Subcutaneous abdominal adipose tissue (tissue), 5 donors: ENCODE measurements at regions not wholly inside any gene's neighbourhood (a gene's known extent, or its start where the extent isn't known, plus 50 kb on each side); places are given as distances from the start of the nearest gene placed in this dataset.

Experiments used
- H3K27ac ChIP-seq: one replicate; pipeline ENCODE4 v1.7.0; 2013; ENCODE audit warnings: low read depth, mild to moderate bottlenecking, inconsistent platforms, low read length, moderate library complexity
- H3K27me3 ChIP-seq, 5 donors: one replicate each; pipeline ENCODE4 v1.7.0; 2013; ENCODE audit warnings: low read length in 5 of 5, inconsistent platforms in 1 of 5; ENCODE audit not compliant: control insufficient read depth in 5 of 5, insufficient read depth in 4 of 5
- H3K36me3 ChIP-seq, 5 donors: one replicate each; pipeline ENCODE4 v1.7.0; 2013; ENCODE audit warnings: low read length in 5 of 5; ENCODE audit not compliant: control insufficient read depth in 5 of 5, insufficient read depth in 5 of 5
- H3K4me1 ChIP-seq, 5 donors: one replicate each; pipeline ENCODE4 v1.7.0; 2013; ENCODE audit warnings: low read length in 5 of 5, mild to moderate bottlenecking in 3 of 5, moderate library complexity in 1 of 5; ENCODE audit not compliant: control insufficient read depth in 5 of 5, insufficient read depth in 5 of 5
- H3K4me3 ChIP-seq, 5 donors: one replicate each; pipeline ENCODE4 v1.7.0; 2013; ENCODE audit warnings: low read length in 5 of 5, low read depth in 1 of 5
- H3K9ac ChIP-seq, 5 donors: one replicate each; pipeline ENCODE4 v1.7.0; 2013; ENCODE audit warnings: low read length in 5 of 5, mild to moderate bottlenecking in 4 of 5, moderate library complexity in 3 of 5
- H3K9me3 ChIP-seq, 5 donors: one replicate each; pipeline ENCODE4 v1.7.0; 2013; ENCODE audit warnings: low read length in 5 of 5; ENCODE audit not compliant: control insufficient read depth in 5 of 5
- donor health status: healthy.
- donor health status: healthy.
- donor health status: healthy.
- donor health status: healthy.
- donor health status: healthy.

DNA sequence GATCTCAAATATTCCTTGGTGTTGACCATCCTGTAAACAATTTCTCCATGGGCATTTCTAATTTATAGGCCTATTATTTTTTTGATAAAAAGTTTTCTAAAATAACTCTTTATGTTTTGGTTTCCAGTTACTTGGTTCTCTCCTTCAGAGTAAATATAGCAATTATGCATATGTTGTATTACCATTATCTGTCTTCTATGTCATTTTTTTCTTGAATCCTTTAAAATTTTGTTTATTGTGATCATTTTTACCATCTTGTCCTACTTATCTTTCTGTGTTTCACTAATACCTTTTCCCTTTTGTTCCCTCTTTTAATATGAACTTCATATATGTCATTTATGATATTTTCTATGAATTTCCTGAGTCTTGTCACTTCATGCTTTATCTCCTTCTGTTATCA is 341.1 kb downstream of the PDCD6IP start:
- Histone ChIP-seq H3K9ac (no peak overlapping the region), H3K36me3 (no peaks in the 10 kb centered on the region), H3K27me3 (no peaks in the 10 kb centered on the region), H3K4me3 (no peak overlapping the region), H3K27ac (no peak overlapping the region), H3K4me1 (no peaks in the 10 kb centered on the region), H3K9me3 (peaks cover 0 to 20% (median 3%) of the 10 kb centered on the region in 5 donors)

DNA sequence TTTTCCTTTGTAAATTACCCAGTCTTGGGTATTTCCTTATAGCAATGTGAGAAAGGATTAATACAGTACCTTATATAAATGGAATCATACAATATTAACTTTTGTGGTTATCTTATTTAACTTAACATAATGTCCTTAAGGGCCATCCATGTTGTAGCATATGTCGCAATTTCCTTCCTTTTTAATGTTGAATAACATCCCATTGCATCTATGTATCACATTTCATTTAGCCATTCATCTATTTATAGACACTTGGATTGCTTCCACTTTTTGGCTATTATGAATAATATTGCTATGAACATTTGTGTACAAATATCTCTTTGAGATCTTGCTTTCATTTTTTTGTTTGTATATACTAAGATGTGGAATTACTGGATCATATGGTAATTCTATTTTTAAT is 342.2 kb downstream of the PDCD6IP start:
- no peaks in the 10 kb centered on the region for H3K36me3 ChIP-seq
- H3K9me3 ChIP-seq = peaks cover 0 to 15% (median 3%) of the 10 kb centered on the region in 5 donors
- no peak overlapping the region for H3K4me3 ChIP-seq
- H3K27ac ChIP-seq = no peak overlapping the region
- H3K4me1 ChIP-seq = no peaks in the 10 kb centered on the region
- no peaks in the 10 kb centered on the region for H3K27me3 ChIP-seq
- H3K9ac ChIP-seq = no peak overlapping the region

DNA sequence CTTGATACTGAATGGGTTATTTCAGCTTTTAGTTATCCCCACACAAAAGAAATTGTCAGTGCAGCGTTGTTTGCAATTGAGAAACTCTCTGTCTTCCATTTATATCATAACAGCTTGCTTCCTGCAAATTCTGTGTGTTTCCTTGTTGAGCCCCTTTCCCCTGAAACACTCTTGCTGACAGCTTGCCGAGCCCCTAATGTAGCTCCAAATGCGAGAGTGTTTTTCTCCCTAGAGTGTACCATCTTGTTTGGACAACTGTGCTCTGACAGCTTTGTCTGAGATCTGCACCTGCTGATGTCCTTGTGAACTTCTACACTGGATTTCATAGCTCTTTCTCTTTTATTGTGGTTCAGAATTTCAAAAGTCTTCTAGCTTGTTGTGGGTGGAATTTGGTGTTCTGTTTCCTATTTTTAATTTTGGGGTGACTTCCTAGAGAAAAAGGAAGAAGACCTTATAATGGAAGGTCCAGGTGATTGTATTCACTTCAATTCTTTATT is 343.5 kb downstream of the PDCD6IP start:
- H3K9ac ChIP-seq = no peak overlapping the region
- no peaks in the 10 kb centered on the region for H3K4me1 ChIP-seq
- no peak overlapping the region for H3K4me3 ChIP-seq
- H3K27ac ChIP-seq = no peak overlapping the region
- H3K9me3 ChIP-seq = peaks cover 0 to 14% (median 3%) of the 10 kb centered on the region in 5 donors
- no peaks in the 10 kb centered on the region for H3K36me3 ChIP-seq
- H3K27me3 ChIP-seq = no peaks in the 10 kb centered on the region

DNA sequence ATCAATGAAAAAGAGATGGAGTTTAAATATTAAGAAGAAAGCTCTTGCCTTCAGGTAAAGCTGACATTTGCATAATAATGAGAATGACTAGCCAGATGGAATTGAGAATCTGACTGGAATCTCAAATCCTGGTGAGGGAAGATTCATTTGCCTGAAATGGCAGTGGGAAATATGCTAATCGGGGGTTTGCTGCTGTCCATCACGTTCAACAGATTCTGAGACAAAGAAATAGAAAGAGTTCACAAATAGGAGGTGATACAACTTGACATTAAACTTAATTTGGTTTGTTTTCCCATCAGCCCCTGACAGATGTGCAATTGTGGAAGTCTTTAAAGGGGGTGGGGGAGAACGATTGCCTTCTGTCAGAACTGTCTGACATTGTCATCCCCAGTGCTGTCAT is 347.4 kb downstream of the PDCD6IP start:
- Histone ChIP-seq H3K9ac (no peak overlapping the region), H3K9me3 (no peaks in the 10 kb centered on the region), H3K27ac (no peak overlapping the region), H3K4me3 (no peak overlapping the region), H3K36me3 (no peaks in the 10 kb centered on the region), H3K27me3 (peaks cover 0 to 2% (median 0%) of the 10 kb centered on the region in 5 donors), H3K4me1 (no peaks in the 10 kb centered on the region)

DNA sequence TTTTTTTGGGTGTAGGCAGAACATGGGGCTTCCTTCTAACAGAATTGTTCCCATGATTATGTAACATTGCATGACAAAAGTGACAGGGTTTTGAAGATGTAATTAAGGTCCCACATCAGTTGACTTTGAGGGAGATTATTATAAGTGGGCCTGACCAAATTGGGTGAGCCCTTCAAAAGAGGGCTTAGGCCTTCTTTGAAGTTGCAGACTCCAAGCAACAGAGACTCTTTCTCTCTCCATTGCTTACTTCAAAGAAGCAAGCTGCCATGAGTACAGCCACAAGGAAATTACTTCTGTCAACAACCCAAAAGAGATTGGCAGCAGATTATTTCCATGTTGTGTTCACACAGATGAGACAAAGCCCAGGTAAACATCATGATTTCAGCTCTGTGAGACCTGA is 348.2 kb downstream of the PDCD6IP start:
- H3K36me3 ChIP-seq = no peaks in the 10 kb centered on the region
- no peak overlapping the region for H3K27ac ChIP-seq
- H3K9me3 ChIP-seq = no peaks in the 10 kb centered on the region
- H3K4me3 ChIP-seq = no peak overlapping the region
- no peaks in the 10 kb centered on the region for H3K4me1 ChIP-seq
- H3K9ac ChIP-seq = no peak overlapping the region
- H3K27me3 ChIP-seq = peaks cover 0 to 2% (median 0%) of the 10 kb centered on the region in 5 donors

DNA sequence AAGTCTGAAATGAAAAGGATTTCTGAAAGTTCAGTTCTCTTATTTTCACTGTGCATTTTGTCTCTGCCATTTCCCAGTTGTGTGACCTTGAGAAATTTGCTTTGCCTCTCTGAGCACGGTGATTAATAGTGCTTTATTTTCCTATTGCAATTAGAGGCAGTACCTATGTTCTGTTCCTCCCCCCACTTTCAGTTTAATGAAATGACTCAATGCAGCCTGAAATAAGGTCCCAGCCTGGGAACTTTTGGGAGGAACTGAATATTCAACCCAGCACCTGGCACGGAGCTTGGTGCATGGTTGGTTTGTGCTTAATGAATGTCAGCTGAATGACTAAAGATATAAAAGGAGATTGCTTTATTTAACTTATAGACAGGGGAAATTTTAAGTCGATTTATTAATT is 352.6 kb downstream of the PDCD6IP start:
- Histone ChIP-seq H3K9ac (no peak overlapping the region), H3K9me3 (no peaks in the 10 kb centered on the region), H3K36me3 (no peaks in the 10 kb centered on the region), H3K27me3 (peaks cover 0 to 2% (median 0%) of the 10 kb centered on the region in 5 donors), H3K4me1 (no peaks in the 10 kb centered on the region), H3K27ac (no peak overlapping the region), H3K4me3 (no peak overlapping the region)

DNA sequence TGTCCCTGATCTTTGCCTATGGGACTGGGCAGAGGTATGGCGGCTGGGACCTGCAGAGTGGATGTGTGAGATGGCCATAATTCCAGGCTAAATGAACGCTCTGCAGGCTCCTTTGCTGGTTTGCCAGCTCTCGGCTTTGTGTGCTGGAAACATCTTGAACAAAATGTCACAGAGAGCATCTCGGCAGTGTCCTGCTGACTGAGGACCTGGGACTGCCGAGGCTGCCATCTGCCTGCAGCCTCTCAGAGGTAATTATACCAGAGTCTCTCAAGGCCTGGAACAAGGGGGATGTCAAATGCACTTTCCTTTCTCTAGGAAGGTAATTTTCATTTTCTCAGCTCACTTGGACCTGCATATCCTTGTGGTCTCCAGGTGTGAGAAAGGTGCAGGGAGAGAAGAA is 354.2 kb downstream of the PDCD6IP start:
- Histone ChIP-seq H3K4me1 (no peaks in the 10 kb centered on the region), H3K27me3 (peaks cover 0 to 2% (median 0%) of the 10 kb centered on the region in 5 donors), H3K36me3 (no peaks in the 10 kb centered on the region), H3K4me3 (no peak overlapping the region), H3K27ac (no peak overlapping the region), H3K9me3 (no peaks in the 10 kb centered on the region), H3K9ac (no peak overlapping the region)

DNA sequence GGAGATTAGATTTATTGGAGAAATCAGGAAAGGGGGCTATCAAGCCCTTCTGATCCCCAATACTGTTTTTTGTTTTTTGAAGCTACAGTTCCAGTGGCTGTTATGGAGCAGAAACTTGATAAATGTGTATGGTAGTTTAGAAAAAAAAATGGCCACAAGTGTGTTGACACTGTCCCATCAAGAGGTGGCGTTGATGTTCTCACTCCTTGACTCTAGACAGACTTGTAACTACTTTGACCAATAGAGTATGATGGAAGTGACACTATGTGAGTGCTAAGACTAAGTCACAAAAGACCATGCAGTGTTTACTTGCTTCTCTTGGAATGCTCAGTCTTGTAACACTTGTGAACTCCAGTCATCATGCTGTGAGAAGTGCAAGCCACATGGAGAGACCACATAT is 356.7 kb downstream of the PDCD6IP start:
- Histone ChIP-seq H3K9ac (no peak overlapping the region), H3K27me3 (no peaks in the 10 kb centered on the region), H3K27ac (no peak overlapping the region), H3K4me1 (no peaks in the 10 kb centered on the region), H3K36me3 (no peaks in the 10 kb centered on the region), H3K4me3 (no peak overlapping the region), H3K9me3 (no peaks in the 10 kb centered on the region)

DNA sequence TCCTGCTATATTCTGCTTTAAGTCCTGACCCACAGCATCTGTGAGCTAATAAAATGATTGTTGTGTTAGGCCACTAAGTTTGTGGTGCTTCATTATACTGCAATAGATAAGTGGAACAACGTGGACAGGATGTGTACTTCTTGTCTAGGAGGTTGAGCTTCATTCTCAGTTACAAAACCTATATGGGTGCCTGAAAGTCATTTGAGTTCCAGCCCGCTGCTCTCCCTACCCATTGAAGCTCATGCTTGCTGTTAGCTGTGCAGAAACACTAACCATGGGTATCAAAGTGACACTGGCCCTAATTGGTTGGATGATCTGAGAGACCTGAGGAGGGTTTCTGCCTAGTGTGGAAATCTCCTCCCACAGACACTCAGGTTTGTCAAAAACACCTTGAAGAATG is 357.2 kb downstream of the PDCD6IP start:
- no peaks in the 10 kb centered on the region for H3K4me1 ChIP-seq
- H3K9ac ChIP-seq = no peak overlapping the region
- H3K4me3 ChIP-seq = no peak overlapping the region
- H3K36me3 ChIP-seq = no peaks in the 10 kb centered on the region
- no peak overlapping the region for H3K27ac ChIP-seq
- no peaks in the 10 kb centered on the region for H3K9me3 ChIP-seq
- H3K27me3 ChIP-seq = no peaks in the 10 kb centered on the region

DNA sequence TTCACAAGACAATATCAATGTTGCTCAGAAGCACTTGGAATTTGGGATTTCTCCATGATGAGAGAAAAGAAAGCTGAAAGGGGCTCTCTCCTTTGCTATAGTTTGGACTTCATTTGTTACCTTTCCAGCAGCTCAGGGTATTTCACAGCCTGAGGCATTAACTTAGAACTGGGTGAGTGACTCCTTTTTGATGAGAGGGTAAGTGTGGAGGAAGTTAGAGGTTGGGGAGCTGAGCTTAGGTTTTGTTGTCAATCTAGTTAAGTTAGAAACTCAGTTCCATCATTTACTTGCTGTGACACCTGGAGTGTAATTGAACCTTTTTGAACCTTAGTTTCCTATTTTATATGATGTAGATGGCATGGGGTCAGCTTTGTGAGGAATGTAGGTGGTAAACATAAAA is 359.1 kb downstream of the PDCD6IP start:
- no peaks in the 10 kb centered on the region for H3K4me1 ChIP-seq
- no peak overlapping the region for H3K4me3 ChIP-seq
- H3K9ac ChIP-seq = no peak overlapping the region
- no peak overlapping the region for H3K27ac ChIP-seq
- H3K36me3 ChIP-seq = no peaks in the 10 kb centered on the region
- H3K27me3 ChIP-seq = no peaks in the 10 kb centered on the region
- no peaks in the 10 kb centered on the region for H3K9me3 ChIP-seq
